Activated CD4-positive, alpha-beta T cell treated with anti-CD3 and anti-CD28 coated beads, Interleukin-2, amount 10 ng/mL, durations not matched to agents 24 days and 14 days (primary cell): ENCODE measurements at regions not wholly inside any gene's neighbourhood (a gene's known extent, or its start where the extent isn't known, plus 50 kb on each side); places are given as distances from the start of the nearest gene placed in this dataset.

ENCODE experiments used
- DNase-seq: peaks from one replicate; pipeline ENCODE4 v3.0.0; 2022
- H3K27ac Mint-ChIP-seq: one replicate; pipeline ENCODE4 v1.8.0; 2022; ENCODE audit warnings: mild to moderate bottlenecking, mixed read lengths
- H3K27me3 Mint-ChIP-seq: one replicate; pipeline ENCODE4 v1.8.0; 2022; ENCODE audit warnings: mixed read lengths
- H3K36me3 Mint-ChIP-seq: one replicate; pipeline ENCODE4 v1.8.0; 2022; ENCODE audit warnings: low read depth, mild to moderate bottlenecking, mixed read lengths
- H3K4me1 Mint-ChIP-seq: one replicate; pipeline ENCODE4 v1.8.0; 2021; ENCODE audit warnings: mixed read lengths
- H3K4me3 Mint-ChIP-seq: one replicate; pipeline ENCODE4 v1.8.0; 2022; ENCODE audit warnings: mild to moderate bottlenecking, moderate library complexity, mixed read lengths
- H3K9me3 Mint-ChIP-seq: one replicate; pipeline ENCODE4 v1.8.0; 2021; ENCODE audit warnings: mixed read lengths
- intact Hi-C: fragments of 100-400 bp; cut with micrococcal nuclease; formaldehyde crosslinking; loops from one replicate; pipeline ENCODE4 v1.15.1; 2023

DNA sequence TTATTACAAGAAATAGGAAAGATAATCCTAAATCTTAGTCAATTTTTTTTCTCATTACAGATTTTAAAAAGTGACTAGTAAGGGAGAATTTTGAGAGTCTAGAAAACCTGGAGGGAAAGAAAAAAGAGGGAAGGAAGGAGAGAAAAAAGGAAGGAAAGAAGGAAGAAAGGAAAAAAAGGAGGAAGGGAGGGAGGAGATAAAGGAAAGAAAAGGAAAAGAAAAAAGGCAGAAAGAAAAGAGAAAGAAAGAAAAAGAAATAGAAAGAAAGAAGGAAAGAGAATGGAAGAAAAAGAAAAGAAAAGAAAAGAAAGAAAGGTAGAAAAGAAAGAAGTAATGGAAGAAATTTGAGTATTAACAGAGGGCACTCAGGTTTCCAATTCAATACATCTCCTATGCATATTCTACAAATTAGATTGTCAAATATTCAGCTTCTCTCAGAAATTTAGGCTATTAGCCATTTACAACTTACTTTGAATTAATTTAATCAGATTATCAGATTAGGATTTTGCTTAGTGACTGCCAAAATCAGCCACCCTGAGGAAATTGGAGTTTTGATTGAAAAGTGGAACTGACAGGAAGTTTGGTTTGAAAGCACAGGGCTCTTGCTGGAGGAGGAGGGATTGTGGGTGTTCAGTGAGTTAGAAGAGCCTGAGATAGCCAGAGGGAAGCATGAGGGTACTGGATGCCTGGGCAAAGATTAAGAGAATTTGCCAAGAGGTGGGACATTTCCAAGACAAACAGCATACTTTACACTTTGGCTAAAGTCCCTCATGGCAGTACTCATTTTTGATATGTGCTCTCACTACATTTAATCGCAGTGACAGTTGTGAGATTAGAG is 677.8 kb downstream of the USP25 start:
- no peak overlapping the region for H3K4me3 Mint-ChIP-seq
- H3K36me3 Mint-ChIP-seq: no peaks in the 10 kb centered on the region
- intact Hi-C loops: no loop called here
- H3K27me3 Mint-ChIP-seq: no peaks in the 10 kb centered on the region
- H3K4me1 Mint-ChIP-seq: no peaks in the 10 kb centered on the region
- no peak overlapping the region for H3K27ac Mint-ChIP-seq
- DNase-seq: no peak
- H3K9me3 Mint-ChIP-seq: peaks cover 1% of the 10 kb centered on the region

- H3K27ac Mint-ChIP-seq: no peak overlapping the region
- H3K27me3 Mint-ChIP-seq: no peaks in the 10 kb centered on the region
- H3K4me1 Mint-ChIP-seq: no peaks in the 10 kb centered on the region
- no peak for DNase-seq
- H3K36me3 Mint-ChIP-seq: no peaks in the 10 kb centered on the region
- intact Hi-C loops: no loop called here
- H3K4me3 Mint-ChIP-seq: no peak overlapping the region
- no peaks in the 10 kb centered on the region for H3K9me3 Mint-ChIP-seq
These were observed 678.5 kb downstream of the USP25 start for GRCh38 chr21:16408280-16408679.

DNA sequence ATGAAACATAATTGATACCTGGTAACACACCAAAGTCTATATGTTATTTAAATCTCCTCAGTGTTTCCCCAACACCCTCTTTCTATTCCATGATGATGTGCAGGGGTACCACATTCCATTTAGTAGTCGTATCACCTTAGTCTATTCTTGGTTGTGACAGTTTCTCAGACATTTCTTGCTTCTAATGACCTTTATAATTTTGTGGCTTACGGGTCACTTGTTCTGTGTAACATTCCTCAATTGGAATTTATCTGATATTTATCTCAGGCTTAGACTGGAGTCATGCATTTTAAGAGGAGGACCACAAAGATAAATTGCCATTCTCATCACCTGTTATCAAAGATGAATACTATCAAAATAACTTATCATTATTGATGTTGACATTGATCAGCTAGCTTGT is 679.6 kb downstream of the USP25 start:
- Mint-ChIP-seq H3K27ac (no peak overlapping the region), H3K27me3 (no peaks in the 10 kb centered on the region), H3K36me3 (no peaks in the 10 kb centered on the region), H3K4me1 (no peaks in the 10 kb centered on the region), H3K9me3 (no peaks in the 10 kb centered on the region), H3K4me3 (no peak overlapping the region)
- DNase-seq: no peak
- intact Hi-C loops: no loop called here

DNA sequence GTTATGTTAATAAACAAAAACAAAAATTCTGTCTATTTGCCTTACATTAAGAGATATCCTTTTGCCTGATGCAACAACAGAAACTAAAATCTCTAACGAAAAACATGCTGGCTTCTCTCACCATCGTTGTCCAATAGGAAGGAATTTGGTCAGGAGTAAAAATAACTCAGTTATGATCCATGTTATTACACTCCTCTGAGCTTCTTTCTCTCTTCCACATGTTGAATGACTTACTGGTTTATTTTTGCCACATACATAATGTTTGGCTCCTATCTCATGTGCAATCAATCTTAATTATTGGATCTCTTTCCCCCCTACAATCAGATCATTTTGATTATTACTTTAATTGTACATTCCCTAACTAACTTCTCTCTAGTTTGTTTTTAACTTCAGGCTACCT is 688.4 kb downstream of the USP25 start:
- Mint-ChIP-seq H3K9me3 (no peaks in the 10 kb centered on the region), H3K4me1 (no peaks in the 10 kb centered on the region), H3K36me3 (no peaks in the 10 kb centered on the region), H3K27ac (no peak overlapping the region), H3K27me3 (no peaks in the 10 kb centered on the region), H3K4me3 (no peak overlapping the region)
- intact Hi-C loops: no loop called here
- no peak for DNase-seq

DNA sequence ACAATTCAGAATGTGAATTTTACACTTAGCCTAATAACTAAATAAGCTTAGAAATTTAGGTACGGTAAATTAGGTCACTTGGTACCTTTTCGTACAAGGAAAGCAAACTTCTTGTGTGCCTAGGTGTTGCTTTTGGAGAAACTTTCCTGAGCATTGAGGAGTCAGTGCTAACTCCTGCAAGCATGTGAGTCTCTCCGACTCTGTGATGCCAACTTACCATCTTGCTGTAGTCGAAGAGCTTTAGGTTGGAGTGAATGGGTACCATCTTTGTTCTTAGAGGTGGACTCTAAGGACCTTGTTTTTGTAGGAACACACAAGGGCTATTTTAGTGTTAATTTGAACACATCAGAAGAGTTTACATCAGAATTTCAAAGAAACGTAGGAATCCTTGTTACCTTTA is 688.9 kb downstream of the USP25 start:
- no peak for DNase-seq
- intact Hi-C loops: no loop called here
- no peaks in the 10 kb centered on the region for H3K9me3 Mint-ChIP-seq
- H3K27me3 Mint-ChIP-seq: no peaks in the 10 kb centered on the region
- no peaks in the 10 kb centered on the region for H3K36me3 Mint-ChIP-seq
- H3K4me3 Mint-ChIP-seq: no peak overlapping the region
- no peak overlapping the region for H3K27ac Mint-ChIP-seq
- H3K4me1 Mint-ChIP-seq: no peaks in the 10 kb centered on the region

DNA sequence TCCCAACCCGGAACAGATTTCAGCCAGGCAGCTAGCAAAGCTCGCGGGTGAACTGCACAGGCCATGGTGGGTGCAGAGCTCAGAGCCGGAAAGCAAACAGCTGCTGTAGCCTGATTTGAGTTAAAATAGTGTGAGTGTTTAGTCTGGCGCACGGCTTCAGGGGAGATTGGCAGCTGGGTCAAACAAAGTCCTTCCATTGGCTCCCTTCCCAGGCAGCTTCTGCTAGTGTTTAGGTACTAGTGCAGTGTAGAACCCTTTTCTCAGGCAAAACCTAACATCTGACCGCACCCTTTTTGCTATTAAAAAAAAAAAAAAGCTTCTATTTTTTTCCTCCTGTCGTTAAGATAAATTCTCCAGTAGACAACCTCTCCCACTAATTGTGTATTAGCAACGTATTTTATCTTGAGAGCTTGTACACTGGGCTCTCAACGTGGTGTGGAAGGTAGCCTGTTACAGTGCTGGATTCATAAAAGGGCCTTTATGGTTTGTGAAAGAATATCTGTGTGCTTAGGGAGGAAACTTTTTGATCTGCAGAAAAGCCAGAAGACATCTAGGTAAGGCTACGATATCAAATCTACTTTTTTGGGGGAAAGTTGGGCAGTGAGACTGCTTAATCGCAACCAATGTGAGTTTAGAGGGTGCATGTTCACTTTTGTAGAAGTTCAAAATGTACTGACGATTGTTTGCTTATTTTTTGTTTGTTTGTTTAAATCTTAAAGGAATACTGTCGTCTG is 689.6 kb downstream of the USP25 start:
- intact Hi-C loops: no loop called here
- Mint-ChIP-seq H3K4me3 (no peak overlapping the region), H3K36me3 (no peaks in the 10 kb centered on the region), H3K4me1 (no peaks in the 10 kb centered on the region), H3K9me3 (no peaks in the 10 kb centered on the region), H3K27me3 (no peaks in the 10 kb centered on the region), H3K27ac (no peak overlapping the region)
- DNase-seq: no peak

GRCh38 chr21:16420031-16420724 is 690.4 kb downstream of the USP25 start:
- no peak for DNase-seq
- no peaks in the 10 kb centered on the region for H3K27me3 Mint-ChIP-seq
- intact Hi-C loops: no loop called here
- H3K9me3 Mint-ChIP-seq: no peaks in the 10 kb centered on the region
- H3K36me3 Mint-ChIP-seq: no peaks in the 10 kb centered on the region
- no peak overlapping the region for H3K27ac Mint-ChIP-seq
- H3K4me1 Mint-ChIP-seq: no peaks in the 10 kb centered on the region
- H3K4me3 Mint-ChIP-seq: no peak overlapping the region

DNA sequence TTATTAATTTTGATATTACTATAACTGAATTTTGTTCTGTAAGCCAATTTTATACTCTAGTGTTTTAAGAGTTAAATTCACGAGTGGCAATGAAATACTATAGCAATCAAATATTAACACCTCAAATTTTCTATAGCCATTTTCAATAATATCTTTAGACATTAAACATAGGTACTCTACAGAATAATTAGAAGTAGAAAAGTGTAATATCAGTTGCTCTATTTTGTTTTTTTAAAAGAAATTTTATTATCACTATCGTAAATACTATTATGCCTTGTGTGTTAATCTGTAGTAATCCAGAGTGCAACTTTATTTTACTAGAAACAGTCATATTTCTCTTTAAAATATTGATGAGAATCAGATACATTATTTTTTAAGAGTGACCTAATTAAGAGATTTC is 691.2 kb downstream of the USP25 start:
- intact Hi-C loops: no loop called here
- no peak overlapping the region for H3K27ac Mint-ChIP-seq

DNA sequence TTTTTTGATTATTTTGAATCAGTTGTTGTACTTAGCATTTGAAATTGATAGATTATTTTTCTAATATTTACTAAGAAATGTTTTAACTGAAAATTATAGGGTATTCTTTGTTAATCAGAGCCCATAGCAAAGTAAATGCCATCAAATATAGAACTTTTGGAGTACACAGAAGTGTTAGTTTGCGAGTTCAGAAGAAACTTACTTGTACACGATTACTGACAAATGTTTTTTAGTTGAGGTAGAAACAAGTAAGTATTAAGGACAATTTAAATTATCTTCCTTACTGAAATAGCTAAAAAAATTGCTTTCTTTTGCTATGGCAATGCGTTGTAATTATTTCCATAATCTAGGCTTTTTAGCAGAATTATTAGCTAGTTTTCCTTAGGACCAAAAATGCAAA is 692.2 kb downstream of the USP25 start:
- Mint-ChIP-seq H3K27me3 (no peaks in the 10 kb centered on the region), H3K27ac (no peak overlapping the region), H3K4me3 (no peak overlapping the region), H3K36me3 (no peaks in the 10 kb centered on the region), H3K9me3 (no peaks in the 10 kb centered on the region), H3K4me1 (no peaks in the 10 kb centered on the region)
- no peak for DNase-seq
- intact Hi-C loops: no loop called here

More for the DNA sequence above, 691.2 kb downstream of the USP25 start:
- no peaks in the 10 kb centered on the region for H3K4me1 Mint-ChIP-seq
- no peaks in the 10 kb centered on the region for H3K36me3 Mint-ChIP-seq
- DNase-seq: no peak
- no peaks in the 10 kb centered on the region for H3K9me3 Mint-ChIP-seq
- H3K4me3 Mint-ChIP-seq: no peak overlapping the region
- H3K27me3 Mint-ChIP-seq: no peaks in the 10 kb centered on the region

DNA sequence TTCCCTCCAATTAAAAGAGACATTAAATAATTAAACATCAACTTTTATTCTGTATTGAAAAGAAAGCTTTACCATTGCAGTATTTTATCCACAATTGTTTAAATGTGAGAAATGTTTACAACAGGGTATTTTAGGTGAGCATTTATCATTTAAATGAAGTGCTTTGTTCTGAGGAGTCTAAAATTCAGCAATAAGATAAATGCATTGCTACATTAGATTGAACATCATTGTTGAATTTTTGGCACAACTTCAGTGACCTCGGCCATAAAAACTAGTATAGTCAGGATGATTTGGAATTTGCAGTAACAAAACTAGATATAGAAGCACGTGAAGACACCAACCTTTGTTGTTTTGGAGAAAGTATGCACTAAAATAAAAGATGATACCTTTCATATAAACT is 692.9 kb downstream of the USP25 start:
- H3K4me3 Mint-ChIP-seq: no peak overlapping the region
- no peaks in the 10 kb centered on the region for H3K27me3 Mint-ChIP-seq
- H3K4me1 Mint-ChIP-seq: no peaks in the 10 kb centered on the region
- no peaks in the 10 kb centered on the region for H3K9me3 Mint-ChIP-seq
- H3K36me3 Mint-ChIP-seq: no peaks in the 10 kb centered on the region
- no peak overlapping the region for H3K27ac Mint-ChIP-seq
- DNase-seq: no peak
- intact Hi-C loops: no loop called here

DNA sequence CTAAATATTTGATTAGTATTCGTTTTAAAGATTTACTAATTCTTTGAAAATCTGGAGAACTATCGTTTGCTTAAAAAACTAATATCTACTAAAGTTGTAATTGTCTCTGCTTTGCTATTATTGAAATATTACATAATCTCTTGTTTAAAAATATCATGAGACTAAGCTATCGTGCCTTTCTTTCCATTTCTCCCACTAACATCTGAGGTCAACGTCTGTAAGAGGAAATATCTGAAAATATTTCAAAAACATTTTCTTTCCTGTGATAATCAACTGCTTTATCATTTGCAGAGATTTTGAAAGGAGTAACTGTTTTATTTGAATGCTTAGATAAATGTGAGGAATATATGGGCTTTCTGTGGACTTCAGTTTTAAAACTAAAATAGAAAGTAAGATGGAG is 694.1 kb downstream of the USP25 start:
- Mint-ChIP-seq H3K9me3 (no peaks in the 10 kb centered on the region), H3K4me3 (no peak overlapping the region), H3K36me3 (no peaks in the 10 kb centered on the region), H3K27ac (no peak overlapping the region), H3K27me3 (no peaks in the 10 kb centered on the region), H3K4me1 (no peaks in the 10 kb centered on the region)
- no peak for DNase-seq
- intact Hi-C loops: no loop called here

DNA sequence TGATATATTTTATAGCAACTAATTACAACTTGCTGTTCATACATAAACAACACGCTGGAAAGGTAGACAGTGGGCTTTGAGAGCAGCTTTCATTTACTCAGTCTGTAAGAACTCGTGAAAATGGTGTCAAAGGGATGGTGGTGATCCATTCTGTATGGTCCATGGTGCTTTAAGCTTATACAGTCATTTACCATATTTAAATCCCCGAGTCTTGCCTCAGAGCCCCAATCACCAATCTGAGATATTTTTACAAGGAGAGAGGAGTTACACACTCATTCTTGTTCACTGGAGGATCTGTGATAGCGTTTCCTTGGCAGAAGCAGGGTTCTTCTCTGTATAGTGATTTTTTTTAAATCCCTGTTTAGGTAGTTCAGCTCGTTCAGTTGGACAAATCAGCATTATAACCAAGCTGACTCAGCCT is 694.6 kb downstream of the USP25 start:
- Mint-ChIP-seq H3K9me3 (no peaks in the 10 kb centered on the region), H3K4me1 (no peaks in the 10 kb centered on the region), H3K36me3 (no peaks in the 10 kb centered on the region), H3K27me3 (no peaks in the 10 kb centered on the region), H3K27ac (no peak overlapping the region), H3K4me3 (no peak overlapping the region)
- intact Hi-C loops: no loop called here
- DNase-seq: no peak

GRCh38 chr21:16425376-16425775 is 695.6 kb downstream of the USP25 start:
- H3K27ac Mint-ChIP-seq: no peak overlapping the region
- no peak overlapping the region for H3K4me3 Mint-ChIP-seq
- DNase-seq: no peak
- H3K27me3 Mint-ChIP-seq: no peaks in the 10 kb centered on the region
- H3K9me3 Mint-ChIP-seq: no peaks in the 10 kb centered on the region
- no peaks in the 10 kb centered on the region for H3K4me1 Mint-ChIP-seq
- no peaks in the 10 kb centered on the region for H3K36me3 Mint-ChIP-seq
- intact Hi-C loops: no loop called here

- no peak overlapping the region for H3K4me3 Mint-ChIP-seq
- no peaks in the 10 kb centered on the region for H3K27me3 Mint-ChIP-seq
- intact Hi-C loops: no loop called here
These were observed 697.2 kb downstream of the USP25 start for GRCh38 chr21:16426936-16427335.

More at GRCh38 chr21:16426936-16427335, 697.2 kb downstream of the USP25 start:
- no peak overlapping the region for H3K27ac Mint-ChIP-seq
- H3K36me3 Mint-ChIP-seq: no peaks in the 10 kb centered on the region
- no peaks in the 10 kb centered on the region for H3K4me1 Mint-ChIP-seq
- DNase-seq: no peak
- no peaks in the 10 kb centered on the region for H3K9me3 Mint-ChIP-seq
